ENCODE measurements at regions not wholly inside any gene's neighbourhood (a gene's known extent, or its start where the extent isn't known, plus 50 kb on each side); places are given as distances from the start of the nearest gene placed in this dataset.

DNA sequence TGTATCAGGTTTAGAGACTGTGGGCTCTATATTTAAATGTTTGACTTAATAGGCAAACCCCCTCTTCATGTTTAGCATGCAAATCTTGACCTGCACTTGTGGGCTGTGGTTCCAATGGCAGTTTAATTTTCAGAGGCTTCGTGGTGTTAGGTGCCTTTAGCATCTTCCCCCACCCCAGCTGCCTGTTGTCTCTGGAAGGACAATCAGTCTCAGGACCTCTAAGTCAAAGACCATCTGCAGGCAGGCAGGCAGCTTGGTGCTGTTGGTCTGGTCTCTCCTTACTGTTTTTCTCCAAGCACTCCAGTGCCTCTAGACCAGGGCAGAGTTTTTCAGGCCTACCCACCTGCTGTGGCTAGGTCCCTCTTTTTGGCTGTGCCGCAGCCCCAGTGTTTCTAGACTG is 990.4 kb downstream of the CDH11 start:
- no peak for DNase-seq (ENCODE audit: low read depth)
- TF ChIP-seq MYC (IDR thresholded peaks at IDR 0.05; ENCODE audit: low read depth, low read length) (no peak), POLR2A (IDR thresholded peaks at IDR 0.05; ENCODE audit: extremely low read depth, insufficient read length) (no peak)
- TF ChIP-seq, protein P1, sequence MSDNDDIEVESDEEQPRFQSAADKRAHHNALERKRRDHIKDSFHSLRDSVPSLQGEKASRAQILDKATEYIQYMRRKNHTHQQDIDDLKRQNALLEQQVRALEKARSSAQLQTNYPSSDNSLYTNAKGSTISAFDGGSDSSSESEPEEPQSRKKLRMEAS (IDR thresholded peaks at IDR 0.05; ENCODE audit: low read depth, low read length): no peak
- TF ChIP-seq, protein P2, sequence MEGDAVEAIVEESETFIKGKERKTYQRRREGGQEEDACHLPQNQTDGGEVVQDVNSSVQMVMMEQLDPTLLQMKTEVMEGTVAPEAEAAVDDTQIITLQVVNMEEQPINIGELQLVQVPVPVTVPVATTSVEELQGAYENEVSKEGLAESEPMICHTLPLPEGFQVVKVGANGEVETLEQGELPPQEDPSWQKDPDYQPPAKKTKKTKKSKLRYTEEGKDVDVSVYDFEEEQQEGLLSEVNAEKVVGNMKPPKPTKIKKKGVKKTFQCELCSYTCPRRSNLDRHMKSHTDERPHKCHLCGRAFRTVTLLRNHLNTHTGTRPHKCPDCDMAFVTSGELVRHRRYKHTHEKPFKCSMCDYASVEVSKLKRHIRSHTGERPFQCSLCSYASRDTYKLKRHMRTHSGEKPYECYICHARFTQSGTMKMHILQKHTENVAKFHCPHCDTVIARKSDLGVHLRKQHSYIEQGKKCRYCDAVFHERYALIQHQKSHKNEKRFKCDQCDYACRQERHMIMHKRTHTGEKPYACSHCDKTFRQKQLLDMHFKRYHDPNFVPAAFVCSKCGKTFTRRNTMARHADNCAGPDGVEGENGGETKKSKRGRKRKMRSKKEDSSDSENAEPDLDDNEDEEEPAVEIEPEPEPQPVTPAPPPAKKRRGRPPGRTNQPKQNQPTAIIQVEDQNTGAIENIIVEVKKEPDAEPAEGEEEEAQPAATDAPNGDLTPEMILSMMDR (IDR thresholded peaks at IDR 0.05; ENCODE audit: low read depth, low read length): no peak
- no peak overlapping the region for H3K4me3 ChIP-seq (ENCODE audit: low read depth, low read length)

DNA sequence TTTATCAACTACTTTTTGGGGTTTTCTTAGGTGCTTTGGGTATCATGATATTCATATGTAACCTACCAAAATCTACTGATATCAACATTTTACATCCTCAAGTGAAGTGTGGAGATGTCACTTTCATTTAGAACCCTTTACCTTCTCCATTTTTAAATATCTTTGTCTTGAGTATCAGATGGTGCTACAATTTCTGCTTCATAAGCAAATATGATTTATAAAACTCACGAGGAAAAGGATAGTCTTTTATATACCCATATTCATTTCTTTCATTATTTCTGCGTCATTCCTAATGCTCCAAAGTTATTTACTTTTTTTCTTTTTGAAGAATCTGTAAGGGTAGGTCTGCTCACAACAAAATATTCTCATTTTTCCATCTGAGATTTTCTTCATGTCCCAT is 991.7 kb downstream of the CDH11 start:
- DNase-seq (ENCODE audit: low read depth): no peak
- no peak overlapping the region for H3K4me3 ChIP-seq (ENCODE audit: low read depth, low read length)
- TF ChIP-seq MYC (IDR thresholded peaks at IDR 0.05; ENCODE audit: low read depth, low read length): no peak
- TF ChIP-seq, protein P2 (IDR thresholded peaks at IDR 0.05; ENCODE audit: low read depth, low read length): no peak
- TF ChIP-seq POLR2A (IDR thresholded peaks at IDR 0.05; ENCODE audit: extremely low read depth, insufficient read length): no peak
- TF ChIP-seq, protein P1 (IDR thresholded peaks at IDR 0.05; ENCODE audit: low read depth, low read length): no peak

DNA sequence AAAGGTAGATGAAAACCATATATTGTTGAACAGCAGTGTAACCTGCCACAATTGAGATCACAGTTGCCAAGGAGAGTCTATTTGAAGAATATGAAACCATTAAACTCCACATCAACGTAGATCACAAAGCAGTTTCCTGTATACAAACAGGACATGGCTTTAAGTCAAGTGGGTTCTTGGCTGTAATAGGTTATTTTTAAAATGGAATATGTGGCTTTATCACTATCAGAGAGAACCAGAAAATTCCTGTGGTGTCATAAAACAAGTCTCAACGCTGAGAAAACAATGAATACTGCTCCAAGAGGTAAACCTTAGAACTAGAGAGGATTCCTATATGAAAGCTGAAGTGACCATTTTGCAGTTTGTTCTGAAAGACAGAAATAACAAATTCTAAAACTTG is 999.7 kb downstream of the CDH11 start:
- DNase-seq (ENCODE audit: low read depth): no peak
- H3K4me3 ChIP-seq (ENCODE audit: low read depth, low read length): no peak overlapping the region
- TF ChIP-seq, protein P1 (IDR thresholded peaks at IDR 0.05; ENCODE audit: low read depth, low read length): no peak
- TF ChIP-seq, protein P2 (IDR thresholded peaks at IDR 0.05; ENCODE audit: low read depth, low read length): no peak
- no peak for TF ChIP-seq MYC (IDR thresholded peaks at IDR 0.05; ENCODE audit: low read depth, low read length)
- no peak for TF ChIP-seq POLR2A (IDR thresholded peaks at IDR 0.05; ENCODE audit: extremely low read depth, insufficient read length)

DNA sequence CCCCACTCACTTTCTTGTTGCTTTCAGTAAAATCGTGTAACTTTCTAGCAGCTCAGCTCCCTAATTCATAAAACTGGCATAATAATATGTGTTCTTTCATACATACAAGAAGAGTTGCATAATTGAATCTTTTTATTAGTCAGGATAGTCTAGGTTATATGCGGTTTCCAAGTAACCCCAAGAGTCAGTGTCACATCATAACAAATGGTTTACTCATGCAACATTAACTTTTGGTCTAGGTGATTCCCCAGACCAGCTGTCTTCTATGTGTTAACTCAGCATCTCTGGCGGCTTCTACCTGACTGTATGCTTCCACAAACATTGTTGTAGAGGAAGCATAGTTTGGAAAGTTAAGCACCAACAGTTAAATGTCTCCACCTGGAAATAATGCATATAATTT is 1000.4 kb downstream of the CDH11 start:
- DNase-seq (ENCODE audit: low read depth): no peak
- no peak overlapping the region for H3K4me3 ChIP-seq (ENCODE audit: low read depth, low read length)
- TF ChIP-seq, protein P1 (IDR thresholded peaks at IDR 0.05; ENCODE audit: low read depth, low read length): no peak
- TF ChIP-seq POLR2A (IDR thresholded peaks at IDR 0.05; ENCODE audit: extremely low read depth, insufficient read length) (no peak), MYC (IDR thresholded peaks at IDR 0.05; ENCODE audit: low read depth, low read length) (no peak)
- TF ChIP-seq, protein P2 (IDR thresholded peaks at IDR 0.05; ENCODE audit: low read depth, low read length): no peak

DNA sequence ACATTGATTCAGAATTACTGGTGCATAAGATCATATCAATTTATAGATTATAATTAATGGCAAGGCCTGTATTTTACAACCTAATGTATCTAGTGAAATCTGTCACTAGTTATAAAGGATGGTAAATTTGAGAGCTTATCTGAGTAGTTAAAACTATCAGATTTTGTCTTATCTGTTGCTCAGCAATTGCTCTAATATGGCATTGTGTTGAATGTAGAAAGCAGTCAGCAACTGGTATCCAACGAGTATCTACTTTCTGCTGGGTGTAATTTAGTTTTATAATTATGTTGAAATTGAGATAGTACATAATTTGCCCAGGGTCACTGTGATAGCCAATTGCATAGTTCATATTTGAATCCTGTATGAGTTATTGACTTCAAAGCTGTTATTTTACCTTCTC is 1005.7 kb downstream of the CDH11 start:
- TF ChIP-seq POLR2A (IDR thresholded peaks at IDR 0.05; ENCODE audit: extremely low read depth, insufficient read length) (no peak), MYC (IDR thresholded peaks at IDR 0.05; ENCODE audit: low read depth, low read length) (no peak)
- TF ChIP-seq, protein P2 (IDR thresholded peaks at IDR 0.05; ENCODE audit: low read depth, low read length): no peak
- TF ChIP-seq, protein P1 (IDR thresholded peaks at IDR 0.05; ENCODE audit: low read depth, low read length): no peak

DNA sequence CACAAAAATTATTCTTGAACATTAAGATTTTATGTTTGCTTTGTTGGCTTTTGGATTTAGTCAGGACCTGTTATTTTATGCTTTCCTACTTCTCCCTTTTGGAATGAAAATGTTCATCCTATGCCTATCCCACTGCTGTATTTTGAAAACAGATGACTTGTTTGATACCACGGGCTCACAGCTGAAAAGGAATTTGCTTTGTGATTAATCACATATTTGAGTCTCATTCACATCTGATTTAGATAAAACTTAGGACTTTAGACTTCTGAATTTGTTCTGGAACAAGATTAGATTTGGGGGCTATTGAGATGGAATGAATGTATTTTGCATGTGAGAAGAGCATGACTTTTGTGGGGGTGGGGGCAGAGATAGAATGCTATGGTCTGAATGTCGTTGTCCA is 1012.6 kb downstream of the CDH11 start:
- no peak overlapping the region for H3K4me3 ChIP-seq (ENCODE audit: low read depth, low read length)
- no peak for DNase-seq (ENCODE audit: low read depth)
- no peak for TF ChIP-seq POLR2A (IDR thresholded peaks at IDR 0.05; ENCODE audit: extremely low read depth, insufficient read length)
- TF ChIP-seq, protein P1 (IDR thresholded peaks at IDR 0.05; ENCODE audit: low read depth, low read length): no peak
- no peak for TF ChIP-seq MYC (IDR thresholded peaks at IDR 0.05; ENCODE audit: low read depth, low read length)
- TF ChIP-seq, protein P2 (IDR thresholded peaks at IDR 0.05; ENCODE audit: low read depth, low read length): no peak

More for the DNA sequence above, 1005.7 kb downstream of the CDH11 start:
- H3K4me3 ChIP-seq (ENCODE audit: low read depth, low read length): no peak overlapping the region
- no peak for DNase-seq (ENCODE audit: low read depth)
